ENCODE measurements at regions not wholly inside any gene's neighbourhood (a gene's known extent, or its start where the extent isn't known, plus 50 kb on each side); places are given as distances from the start of the nearest gene placed in this dataset.
A peak's percentile ranks its signal among the peaks of the same experiment; 100 is the strongest.

GRCh38 chr10:63008491-63008890, 124.6 kb upstream of the NRBF2 start:
- TF ChIP-seq CTCF (IDR thresholded peaks at IDR 0.05; ENCODE audit: insufficient read depth, low read depth, low read length): no peak
- ChIA-PET CTCF (interaction anchor here (1.3 kb wide), 1 partner anchor 149 kb away, joined by 4 read pairs; no protein-coding TSS in a partner anchor), POLR2A (no interaction called here)
- no peaks in the 10 kb centered on the region for H3K27me3 ChIP-seq (ENCODE audit: control insufficient read depth, insufficient read depth, low read length)
- DNase-seq (ENCODE audit: low read depth): no peak
- H3K4me3 ChIP-seq (ENCODE audit: low read depth, low read length): no peak overlapping the region
- no peaks in the 10 kb centered on the region for H3K36me3 ChIP-seq (ENCODE audit: control insufficient read depth, insufficient read depth, low read length)

GRCh38 chr10:63007112-63007511, 126.0 kb upstream of the NRBF2 start:
- ChIA-PET CTCF (no interaction called here), POLR2A (no interaction called here)
- H3K27me3 ChIP-seq (ENCODE audit: control insufficient read depth, insufficient read depth, low read length): no peaks in the 10 kb centered on the region
- no peaks in the 10 kb centered on the region for H3K36me3 ChIP-seq (ENCODE audit: control insufficient read depth, insufficient read depth, low read length)
- DNase-seq (ENCODE audit: low read depth): no peak
- no peak overlapping the region for H3K4me3 ChIP-seq (ENCODE audit: low read depth, low read length)
- TF ChIP-seq CTCF (IDR thresholded peaks at IDR 0.05; ENCODE audit: insufficient read depth, low read depth, low read length): no peak

- POLR2A ChIA-PET: no interaction called here
These were observed 127.9 kb upstream of the NRBF2 start for GRCh38 chr10:63005246-63005645.

GRCh38 chr10:63003816-63004453, 129.2 kb upstream of the NRBF2 start:
- TF ChIP-seq CTCF (IDR thresholded peaks at IDR 0.05; ENCODE audit: insufficient read depth, low read depth, low read length): peak; percentile 23; the same call in 1 of the 2 replicates
- ChIA-PET CTCF (interaction anchor here (0.9 kb wide), 1 partner anchor 154 kb away, joined by 3 read pairs; no protein-coding TSS in a partner anchor), POLR2A (no interaction called here)
- Histone ChIP-seq H3K36me3 (ENCODE audit: control insufficient read depth, insufficient read depth, low read length) (no peaks in the 10 kb centered on the region), H3K4me3 (ENCODE audit: low read depth, low read length) (no peak overlapping the region), H3K27me3 (ENCODE audit: control insufficient read depth, insufficient read depth, low read length) (0 out of 2 replicates have a peak, but pooled peaks cover 1% of the 10 kb centered on the region)
- DNase-seq (ENCODE audit: low read depth): no peak

More at GRCh38 chr10:63005246-63005645, 127.9 kb upstream of the NRBF2 start:
- H3K27me3 ChIP-seq (ENCODE audit: control insufficient read depth, insufficient read depth, low read length): 0 out of 2 replicates have a peak, but pooled peaks cover 1% of the 10 kb centered on the region
- no peak for TF ChIP-seq CTCF (IDR thresholded peaks at IDR 0.05; ENCODE audit: insufficient read depth, low read depth, low read length)
- CTCF ChIA-PET: interaction anchor here (1.0 kb wide), 1 partner anchor 394 kb away, joined by 3 read pairs; no protein-coding TSS in a partner anchor
- no peak for DNase-seq (ENCODE audit: low read depth)
- H3K4me3 ChIP-seq (ENCODE audit: low read depth, low read length): no peak overlapping the region
- no peaks in the 10 kb centered on the region for H3K36me3 ChIP-seq (ENCODE audit: control insufficient read depth, insufficient read depth, low read length)

- ChIA-PET CTCF (interaction anchor here (0.8 to 1.1 kb wide), 2 partner anchors 13 to 88 kb away, joined by 3 read pairs; no protein-coding TSS in a partner anchor), POLR2A (no interaction called here)
- TF ChIP-seq CTCF (IDR thresholded peaks at IDR 0.05; ENCODE audit: insufficient read depth, low read depth, low read length): no peak
- Histone ChIP-seq H3K27me3 (ENCODE audit: control insufficient read depth, insufficient read depth, low read length) (0 out of 2 replicates have a peak, but pooled peaks cover 1% of the 10 kb centered on the region), H3K4me3 (ENCODE audit: low read depth, low read length) (no peak overlapping the region), H3K36me3 (ENCODE audit: control insufficient read depth, insufficient read depth, low read length) (no peaks in the 10 kb centered on the region)
- DNase-seq (ENCODE audit: low read depth): no peak
These were observed 136.2 kb upstream of the NRBF2 start for GRCh38 chr10:62996925-62997324.

Data from BJ (cell line).